Endothelial cell of umbilical vein (primary cell): ENCODE measurements at regions not wholly inside any gene's neighbourhood (a gene's known extent, or its start where the extent isn't known, plus 50 kb on each side); places are given as distances from the start of the nearest gene placed in this dataset.

Experiments used
- BruUV-seq: library from RNA; stranded (reverse); fragments of 400-500 nt; replicated peaks from 2 replicates; lab custom pipeline; 2021; lab: Mats Ljungman, UMichigan
- CTCF ChIA-PET: fragments of 300-600, 350-600 bp; sonication (Branson Sonifier 250); formaldehyde crosslinking; loops from one replicate; lab custom pipeline; 2021; ENCODE audit warnings: antibody characterized with exemption, inconsistent platforms; lab: Charles Lee
- POLR2A ChIA-PET: fragments of 300-600, 350-600 bp; sonication (Branson Sonifier 250); formaldehyde crosslinking; loops from one replicate; lab custom pipeline; 2021; ENCODE audit warnings: antibody characterized with exemption, inconsistent platforms; lab: Charles Lee
- DNase-seq: peaks from one replicate; pipeline ENCODE4 v3.0.0-alpha.2; 2011; ENCODE audit warnings: low read depth, low spot score
- FAIRE-seq: peaks from 2 replicates; lab custom pipeline; 2011; peaks lifted over from hg19 to GRCh38; lab: Jason Lieb, UNC
- H2AFZ ChIP-seq: 2 replicates; pipeline ENCODE4 v1.6.0; 2012; ENCODE audit warnings: low read depth, low read length, control low read depth, inconsistent platforms
- H3K27ac ChIP-seq: 2 replicates; pipeline ENCODE4 v1.5.1; 2011; ENCODE audit warnings: low read depth, mild to moderate bottlenecking, control low read depth, low read length, moderate library complexity; ENCODE audit not compliant: insufficient read depth
- H3K27me3 ChIP-seq, 2 experiments: 2 replicates each; pipeline versions ENCODE4 v1.6.0 to v1.6.1; 2011; ENCODE audit warnings: low read length in 2 of 2, mixed read lengths in 1 of 2; ENCODE audit not compliant: control insufficient read depth in 2 of 2, insufficient read depth in 2 of 2
- H3K36me3 ChIP-seq, 2 experiments: 2 replicates in 1 of 2; 3 replicates in 1 of 2; pipeline ENCODE4 v1.5.1; 2011; ENCODE audit warnings: low read length in 2 of 2, mild to moderate bottlenecking in 1 of 2, moderate library complexity in 1 of 2; ENCODE audit not compliant: control insufficient read depth in 2 of 2, insufficient read depth in 2 of 2; ENCODE audit errors: extremely low read depth in 1 of 2
- H3K4me1 ChIP-seq: 3 replicates; pipeline ENCODE4 v1.5.1; 2011; ENCODE audit warnings: mild to moderate bottlenecking, low read length; ENCODE audit not compliant: control insufficient read depth, insufficient read depth; ENCODE audit errors: extremely low read depth
- H3K4me2 ChIP-seq: 2 replicates; pipeline ENCODE4 v1.6.1; 2011; ENCODE audit warnings: low read length, control low read depth, mixed read lengths; ENCODE audit not compliant: insufficient read depth
- H3K4me3 ChIP-seq, 3 experiments: fragments of 200-600 bp in 1 of 3; sonication (generic), shearing (Covaris generic) in 1 of 3; replicated peaks in 1 of 3; 2 replicates each; pipeline ENCODE4 v1.5.1; 2011 to 2016; ENCODE audit warnings: control low read depth in 3 of 3, low read length in 3 of 3, mild to moderate bottlenecking in 2 of 3, inconsistent platforms in 1 of 3, low read depth in 1 of 3, moderate library complexity in 1 of 3; ENCODE audit not compliant: insufficient read depth in 1 of 3
- H3K79me2 ChIP-seq: 2 replicates; pipeline ENCODE4 v1.6.0; 2012; ENCODE audit warnings: low read length, inconsistent platforms; ENCODE audit not compliant: control insufficient read depth, insufficient read depth
- H3K9ac ChIP-seq: replicated peaks from 2 replicates; pipeline ENCODE3; 2011; ENCODE audit warnings: low read length, control low read depth; ENCODE audit not compliant: insufficient read depth; ENCODE audit errors: extremely low read depth
- H3K9me1 ChIP-seq: replicated peaks from 3 replicates; pipeline ENCODE4 v1.6.0; 2011; ENCODE audit warnings: mild to moderate bottlenecking, low read length; ENCODE audit not compliant: control insufficient read depth, insufficient read depth; ENCODE audit errors: extremely low read depth
- H3K9me3 ChIP-seq: replicated peaks from 2 replicates; pipeline ENCODE4 v1.5.1; 2012; ENCODE audit warnings: low read length, inconsistent platforms; ENCODE audit not compliant: control insufficient read depth, insufficient read depth
- H4K20me1 ChIP-seq: replicated peaks from 2 replicates; pipeline ENCODE3; 2011; ENCODE audit warnings: mild to moderate bottlenecking, low read length; ENCODE audit not compliant: control insufficient read depth, insufficient read depth; ENCODE audit errors: extremely low read depth
- CTCF ChIP-seq, 2 donors: IDR thresholded peaks; 1 replicate in 1 of 2; 2 replicates in 1 of 2; pipeline ENCODE4 v1.5.1; 2011; ENCODE audit warnings: low read length in 2 of 2, mild to moderate bottlenecking in 2 of 2, moderate library complexity in 2 of 2, control low read depth in 1 of 2, inconsistent platforms in 1 of 2, low read depth in 1 of 2; ENCODE audit not compliant: insufficient read depth in 1 of 2; ENCODE audit errors: extremely low read depth in 1 of 2
- EZH2 ChIP-seq: IDR thresholded peaks from 2 replicates; pipeline ENCODE4 v1.6.1; 2012; ENCODE audit warnings: borderline replicate concordance, low read depth, mild to moderate bottlenecking, moderate library complexity, low read length, inconsistent platforms; ENCODE audit not compliant: severe bottlenecking
- GATA2 ChIP-seq: IDR thresholded peaks from 2 replicates; pipeline ENCODE4 v1.7.0; 2011; ENCODE audit warnings: low read depth, mild to moderate bottlenecking, moderate library complexity, mixed read lengths, low read length; ENCODE audit not compliant: insufficient read length, insufficient read depth
- JUN ChIP-seq: IDR thresholded peaks from 2 replicates; pipeline ENCODE4 v1.6.1; 2011; ENCODE audit warnings: borderline replicate concordance, low read depth; ENCODE audit not compliant: insufficient read length, insufficient read depth
- MAX ChIP-seq: IDR thresholded peaks from 2 replicates; pipeline ENCODE4 v1.6.1; 2011; ENCODE audit not compliant: insufficient read depth, insufficient read length
- MYC ChIP-seq: IDR thresholded peaks from one replicate; pipeline ENCODE4 v1.6.1; 2011; ENCODE audit warnings: mild to moderate bottlenecking, low read depth, low read length
- POLR2A ChIP-seq: IDR thresholded peaks from 2 replicates; pipeline ENCODE4 v1.6.1; 2012; ENCODE audit warnings: low read depth, mild to moderate bottlenecking, control low read depth, low read length
- POLR2AphosphoS5 ChIP-seq: IDR thresholded peaks from 2 replicates; pipeline ENCODE4 v1.6.1; 2012; ENCODE audit warnings: low read depth, mild to moderate bottlenecking, control low read depth, low read length, moderate library complexity; ENCODE audit not compliant: insufficient read depth
- dilution Hi-C: fragments of 300-500 bp; cut with MboI; formaldehyde crosslinking; loops from one replicate; pipeline ENCODE4 v1.15.0; 2019; ENCODE audit warnings: low sequenced_read_pairs; ENCODE audit not compliant: extremely low pct_ligation_motif_present
- intact Hi-C: fragments of 100-400 bp; cut with micrococcal nuclease; formaldehyde crosslinking; loops from one replicate; pipeline ENCODE4 v1.10.0; 2022

GRCh38 chr5:171705830-171706468, 79.7 kb upstream of the SMIM23 start:
- H3K9me3 ChIP-seq = no peaks in the 10 kb centered on the region
- dilution Hi-C loops = no loop called here
- POLR2A ChIA-PET = interaction anchor here (0.6 kb wide), 1 partner anchor 200 kb away, joined by 3 read pairs; no protein-coding TSS in a partner anchor
- FAIRE-seq (no peak), DNase-seq (no peak)
- H3K4me2 ChIP-seq = no peak overlapping the region
- CTCF ChIA-PET = interaction anchor here (1.0 to 1.3 kb wide), 2 partner anchors 11 to 76 kb away, joined by 3 to 4 read pairs; no protein-coding TSS in a partner anchor
- intact Hi-C loops = loop anchor here (2.0 kb wide), 1 partner anchor 67 kb away; no protein-coding TSS in a partner anchor
- H3K27ac ChIP-seq = no peak overlapping the region
- no peak overlapping the region for H3K9ac ChIP-seq
- no peaks in the 10 kb centered on the region for H3K79me2 ChIP-seq
- H3K9me1 ChIP-seq = no peaks in the 10 kb centered on the region
- peaks cover 4% of the 10 kb centered on the region in 2 experiments for H3K27me3 ChIP-seq
- TF ChIP-seq CTCF (IDR thresholded peaks at IDR 0.05; ENCODE audit: extremely low read depth in 1 of 2, insufficient read depth in 1 of 2, low read depth in 1 of 2, low read length in 2 of 2) (no peak), GATA2 (no peak), MAX (no peak), EZH2 (no peak), JUN (no peak), MYC (no peak), POLR2AphosphoS5 (no peak), POLR2A (no peak)
- no peak overlapping the region for H3K4me3 ChIP-seq
- H2AFZ ChIP-seq = no peak overlapping the region
- H3K4me1 ChIP-seq = no peaks in the 10 kb centered on the region
- H3K36me3 ChIP-seq = no peaks in the 10 kb centered on the region
- no TSS peak for BruUV-seq
- H4K20me1 ChIP-seq = no peaks in the 10 kb centered on the region
